Peyer's patch (tissue), 4 donors: ENCODE measurements at regions not wholly inside any gene's neighbourhood (a gene's known extent, or its start where the extent isn't known, plus 50 kb on each side); places are given as distances from the start of the nearest gene placed in this dataset.

Source experiments
- CTCF ChIP-seq, 6 experiments: fragments of 450-650 bp in 4 of 6; fragments of 200-600 bp in 2 of 6; sonication (generic) in 1 of 6; IDR thresholded peaks; one replicate each; pipeline ENCODE4 v1.5.1; 2017 to 2019; ENCODE audit warnings: antibody characterized with exemption in 6 of 6, mild to moderate bottlenecking in 3 of 6, moderate library complexity in 1 of 6
- POLR2A ChIP-seq, 2 donors: fragments of 450-650 bp; IDR thresholded peaks; one replicate each; pipeline ENCODE4 v1.5.1; 2017; ENCODE audit warnings: antibody characterized with exemption in 2 of 2, mild to moderate bottlenecking in 2 of 2, moderate library complexity in 2 of 2

GRCh38 chr5:89178541-89178940 lies 295.6 kb upstream of the MEF2C start:
- TF ChIP-seq CTCF (IDR thresholded peaks at IDR 0.05) (no peak), POLR2A (IDR thresholded peaks at IDR 0.05) (no peak)
